ENCODE measurements at regions not wholly inside any gene's neighbourhood (a gene's known extent, or its start where the extent isn't known, plus 50 kb on each side); places are given as distances from the start of the nearest gene placed in this dataset.
"Not testable (repeated sequence)": the region's sequence is repeated elsewhere in the genome, so short reads cannot be mapped to it uniquely, and the experiment has no call there.

GRCh38 chr12:126036348-126036747 lies 971.1 kb downstream of the AACS start:
- Histone ChIP-seq H3K27me3 (ENCODE audit: control insufficient read depth, insufficient read depth, low read length) (no peaks in the 10 kb centered on the region), H3K36me3 (ENCODE audit: control insufficient read depth, insufficient read depth, low read length) (no peaks in the 10 kb centered on the region), H3K4me3 (ENCODE audit: low read depth, low read length) (no peak overlapping the region)
- TF ChIP-seq CTCF (IDR thresholded peaks at IDR 0.05; ENCODE audit: insufficient read depth, low read length, poor library complexity, severe bottlenecking): no peak
- no peak for DNase-seq (ENCODE audit: low read depth)

- TF ChIP-seq CTCF (IDR thresholded peaks at IDR 0.05; ENCODE audit: insufficient read depth, low read length, poor library complexity, severe bottlenecking): no peak
- no peaks in the 10 kb centered on the region for H3K36me3 ChIP-seq (ENCODE audit: control insufficient read depth, insufficient read depth, low read length)
Measured at GRCh38 chr12:126038434-126038833, 973.2 kb downstream of the AACS start.

GRCh38 chr12:126040307-126040706 lies 975.1 kb downstream of the AACS start:
- no peak for TF ChIP-seq CTCF (IDR thresholded peaks at IDR 0.05; ENCODE audit: insufficient read depth, low read length, poor library complexity, severe bottlenecking)
- no peak for DNase-seq (ENCODE audit: low read depth)
- Histone ChIP-seq H3K4me3 (ENCODE audit: low read depth, low read length) (no peak overlapping the region), H3K36me3 (ENCODE audit: control insufficient read depth, insufficient read depth, low read length) (no peaks in the 10 kb centered on the region), H3K27me3 (ENCODE audit: control insufficient read depth, insufficient read depth, low read length) (no peaks in the 10 kb centered on the region)

More at GRCh38 chr12:126038434-126038833, 973.2 kb downstream of the AACS start:
- Histone ChIP-seq H3K4me3 (ENCODE audit: low read depth, low read length) (no peak overlapping the region), H3K27me3 (ENCODE audit: control insufficient read depth, insufficient read depth, low read length) (no peaks in the 10 kb centered on the region)
- DNase-seq (ENCODE audit: low read depth): no peak

GRCh38 chr12:126042286-126042685 lies 977.1 kb downstream of the AACS start:
- Histone ChIP-seq H3K36me3 (ENCODE audit: control insufficient read depth, insufficient read depth, low read length) (no peaks in the 10 kb centered on the region), H3K4me3 (ENCODE audit: low read depth, low read length) (no peak overlapping the region), H3K27me3 (ENCODE audit: control insufficient read depth, insufficient read depth, low read length) (no peaks in the 10 kb centered on the region)
- DNase-seq (ENCODE audit: low read depth): no peak
- TF ChIP-seq CTCF (IDR thresholded peaks at IDR 0.05; ENCODE audit: insufficient read depth, low read length, poor library complexity, severe bottlenecking): no peak

GRCh38 chr12:126049501-126049900 lies 984.3 kb downstream of the AACS start:
- H3K4me3 ChIP-seq (ENCODE audit: low read depth, low read length); H3K36me3 ChIP-seq (ENCODE audit: control insufficient read depth, insufficient read depth, low read length); H3K27me3 ChIP-seq (ENCODE audit: control insufficient read depth, insufficient read depth, low read length); DNase-seq (ENCODE audit: low read depth): not testable (repeated sequence)

- no peak for DNase-seq (ENCODE audit: low read depth)
- no peak for TF ChIP-seq CTCF (IDR thresholded peaks at IDR 0.05; ENCODE audit: insufficient read depth, low read length, poor library complexity, severe bottlenecking)
- no peak overlapping the region for H3K4me3 ChIP-seq (ENCODE audit: low read depth, low read length)
- no peaks in the 10 kb centered on the region for H3K27me3 ChIP-seq (ENCODE audit: control insufficient read depth, insufficient read depth, low read length)
- no peaks in the 10 kb centered on the region for H3K36me3 ChIP-seq (ENCODE audit: control insufficient read depth, insufficient read depth, low read length)
Measured at GRCh38 chr12:126051611-126052107, 986.4 kb downstream of the AACS start.
